Esophagus squamous epithelium (tissue), 4 donors: ENCODE measurements at regions not wholly inside any gene's neighbourhood (a gene's known extent, or its start where the extent isn't known, plus 50 kb on each side); places are given as distances from the start of the nearest gene placed in this dataset.

Experiments
- POLR2A ChIP-seq, 4 donors: fragments of 450-650 bp; IDR thresholded peaks; one replicate each; pipeline ENCODE4 v1.6.1; 2017; ENCODE audit warnings: antibody characterized with exemption in 4 of 4, mild to moderate bottlenecking in 4 of 4, moderate library complexity in 3 of 4
- TF ChIP-seq, protein P1 (sequence below), 6 experiments: fragments of 450-650 bp in 4 of 6; fragments of 200-600 bp in 2 of 6; sonication (generic) in 2 of 6; IDR thresholded peaks; one replicate each; pipeline ENCODE4 v1.5.1; 2016 to 2019; ENCODE audit warnings: antibody characterized with exemption in 6 of 6, mild to moderate bottlenecking in 4 of 6, moderate library complexity in 4 of 6

DNA sequence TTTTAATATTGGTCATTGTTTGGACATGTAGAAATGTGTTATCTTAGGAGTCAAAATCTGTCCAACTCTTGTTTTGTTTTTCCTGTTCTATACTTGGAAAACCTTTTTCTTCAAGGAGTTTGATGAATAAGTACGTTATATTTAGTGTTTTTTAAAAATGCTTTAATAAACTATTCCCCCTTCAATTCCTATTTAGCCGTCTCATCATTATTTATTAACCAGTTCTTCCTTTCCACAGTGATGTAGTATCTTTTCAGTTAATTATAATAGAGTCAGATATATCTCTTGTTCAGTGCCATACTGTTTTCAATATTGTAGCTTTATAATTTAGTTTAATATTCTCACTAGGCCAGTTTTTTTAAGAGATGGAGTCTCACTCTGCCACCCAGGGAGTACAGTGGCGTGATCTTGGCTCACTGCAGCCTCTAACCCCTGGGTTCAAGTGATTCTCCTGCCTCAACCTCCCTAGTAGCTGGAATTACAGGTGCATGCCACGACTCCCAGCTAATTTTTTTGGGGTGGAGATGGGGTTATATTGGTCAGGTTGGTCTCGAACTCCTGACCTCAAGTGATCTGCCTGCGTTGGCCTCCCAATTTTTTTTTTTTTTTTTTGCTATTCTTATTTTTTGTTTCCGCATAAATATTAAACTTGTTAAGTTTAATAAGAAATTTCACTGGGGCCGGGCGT, 72.9 kb downstream of the KPNA2 start:
- TF ChIP-seq, protein P1, sequence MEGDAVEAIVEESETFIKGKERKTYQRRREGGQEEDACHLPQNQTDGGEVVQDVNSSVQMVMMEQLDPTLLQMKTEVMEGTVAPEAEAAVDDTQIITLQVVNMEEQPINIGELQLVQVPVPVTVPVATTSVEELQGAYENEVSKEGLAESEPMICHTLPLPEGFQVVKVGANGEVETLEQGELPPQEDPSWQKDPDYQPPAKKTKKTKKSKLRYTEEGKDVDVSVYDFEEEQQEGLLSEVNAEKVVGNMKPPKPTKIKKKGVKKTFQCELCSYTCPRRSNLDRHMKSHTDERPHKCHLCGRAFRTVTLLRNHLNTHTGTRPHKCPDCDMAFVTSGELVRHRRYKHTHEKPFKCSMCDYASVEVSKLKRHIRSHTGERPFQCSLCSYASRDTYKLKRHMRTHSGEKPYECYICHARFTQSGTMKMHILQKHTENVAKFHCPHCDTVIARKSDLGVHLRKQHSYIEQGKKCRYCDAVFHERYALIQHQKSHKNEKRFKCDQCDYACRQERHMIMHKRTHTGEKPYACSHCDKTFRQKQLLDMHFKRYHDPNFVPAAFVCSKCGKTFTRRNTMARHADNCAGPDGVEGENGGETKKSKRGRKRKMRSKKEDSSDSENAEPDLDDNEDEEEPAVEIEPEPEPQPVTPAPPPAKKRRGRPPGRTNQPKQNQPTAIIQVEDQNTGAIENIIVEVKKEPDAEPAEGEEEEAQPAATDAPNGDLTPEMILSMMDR (IDR thresholded peaks at IDR 0.05): no peak
- no peak for TF ChIP-seq POLR2A (IDR thresholded peaks at IDR 0.05)
